ENCODE measurements at regions not wholly inside any gene's neighbourhood (a gene's known extent, or its start where the extent isn't known, plus 50 kb on each side); places are given as distances from the start of the nearest gene placed in this dataset.

GRCh38 chr6:23566418-23566817 lies 559.6 kb upstream of the NRSN1 start:
- H3K27me3 Mint-ChIP-seq (ENCODE audit: insufficient read depth): no peaks in the 10 kb centered on the region
- H3K27ac Mint-ChIP-seq: no peak overlapping the region
- H3K4me1 Mint-ChIP-seq (ENCODE audit: low read depth): no peaks in the 10 kb centered on the region
- peaks cover 8% of the 10 kb centered on the region for H3K9me3 Mint-ChIP-seq
- H3K36me3 Mint-ChIP-seq (ENCODE audit: low read depth): no peaks in the 10 kb centered on the region
- intact Hi-C loops (cut with micrococcal nuclease): no loop called here
- DNase-seq (ENCODE audit: low spot score): no peak
- H3K4me3 Mint-ChIP-seq: no peak overlapping the region

GRCh38 chr6:23568292-23568691 lies 557.7 kb upstream of the NRSN1 start:
- H3K36me3 Mint-ChIP-seq (ENCODE audit: low read depth): no peaks in the 10 kb centered on the region
- H3K4me1 Mint-ChIP-seq (ENCODE audit: low read depth): no peaks in the 10 kb centered on the region
- no peaks in the 10 kb centered on the region for H3K27me3 Mint-ChIP-seq (ENCODE audit: insufficient read depth)
- no peaks in the 10 kb centered on the region for H3K9me3 Mint-ChIP-seq
- DNase-seq (ENCODE audit: low spot score): no peak
- H3K27ac Mint-ChIP-seq: no peak overlapping the region
- H3K4me3 Mint-ChIP-seq: no peak overlapping the region
- intact Hi-C loops (cut with micrococcal nuclease): no loop called here

GRCh38 chr6:23584134-23584763 lies 541.8 kb upstream of the NRSN1 start:
- no peaks in the 10 kb centered on the region for H3K9me3 Mint-ChIP-seq
- no peak overlapping the region for H3K27ac Mint-ChIP-seq
- no peak for DNase-seq (ENCODE audit: low spot score)
- no peaks in the 10 kb centered on the region for H3K27me3 Mint-ChIP-seq (ENCODE audit: insufficient read depth)
- intact Hi-C loops (cut with micrococcal nuclease): no loop called here
- H3K36me3 Mint-ChIP-seq (ENCODE audit: low read depth): no peaks in the 10 kb centered on the region
- no peak overlapping the region for H3K4me3 Mint-ChIP-seq
- H3K4me1 Mint-ChIP-seq (ENCODE audit: low read depth): no peaks in the 10 kb centered on the region

GRCh38 chr6:23587582-23587981 lies 538.4 kb upstream of the NRSN1 start:
- Mint-ChIP-seq H3K4me1 (ENCODE audit: low read depth) (no peaks in the 10 kb centered on the region), H3K4me3 (no peak overlapping the region), H3K9me3 (no peaks in the 10 kb centered on the region), H3K27me3 (ENCODE audit: insufficient read depth) (no peaks in the 10 kb centered on the region), H3K36me3 (ENCODE audit: low read depth) (no peaks in the 10 kb centered on the region), H3K27ac (no peak overlapping the region)
- no peak for DNase-seq (ENCODE audit: low spot score)
- intact Hi-C loops (cut with micrococcal nuclease): no loop called here

- Mint-ChIP-seq H3K4me1 (ENCODE audit: low read depth) (no peaks in the 10 kb centered on the region), H3K27me3 (ENCODE audit: insufficient read depth) (no peaks in the 10 kb centered on the region), H3K9me3 (no peaks in the 10 kb centered on the region), H3K36me3 (ENCODE audit: low read depth) (no peaks in the 10 kb centered on the region), H3K27ac (no peak overlapping the region), H3K4me3 (no peak overlapping the region)
- DNase-seq (ENCODE audit: low spot score): no peak
- intact Hi-C loops (cut with micrococcal nuclease): no loop called here
Measured at GRCh38 chr6:23589811-23590210, 536.2 kb upstream of the NRSN1 start.

GRCh38 chr6:23590498-23591126 lies 535.4 kb upstream of the NRSN1 start:
- Mint-ChIP-seq H3K27me3 (ENCODE audit: insufficient read depth) (no peaks in the 10 kb centered on the region), H3K9me3 (no peaks in the 10 kb centered on the region), H3K4me1 (ENCODE audit: low read depth) (no peaks in the 10 kb centered on the region), H3K27ac (no peak overlapping the region), H3K4me3 (no peak overlapping the region), H3K36me3 (ENCODE audit: low read depth) (no peaks in the 10 kb centered on the region)
- no peak for DNase-seq (ENCODE audit: low spot score)
- intact Hi-C loops (cut with micrococcal nuclease): no loop called here

GRCh38 chr6:23591761-23592160 lies 534.3 kb upstream of the NRSN1 start:
- Mint-ChIP-seq H3K4me3 (no peak overlapping the region), H3K36me3 (ENCODE audit: low read depth) (no peaks in the 10 kb centered on the region), H3K4me1 (ENCODE audit: low read depth) (no peaks in the 10 kb centered on the region), H3K27ac (no peak overlapping the region), H3K9me3 (no peaks in the 10 kb centered on the region), H3K27me3 (ENCODE audit: insufficient read depth) (no peaks in the 10 kb centered on the region)
- no peak for DNase-seq (ENCODE audit: low spot score)
- intact Hi-C loops (cut with micrococcal nuclease): no loop called here

- Mint-ChIP-seq H3K4me3 (no peak overlapping the region), H3K4me1 (ENCODE audit: low read depth) (no peaks in the 10 kb centered on the region), H3K9me3 (peaks cover 11% of the 10 kb centered on the region), H3K27ac (no peak overlapping the region), H3K36me3 (ENCODE audit: low read depth) (no peaks in the 10 kb centered on the region), H3K27me3 (ENCODE audit: insufficient read depth) (no peaks in the 10 kb centered on the region)
- intact Hi-C loops (cut with micrococcal nuclease): no loop called here
- no peak for DNase-seq (ENCODE audit: low spot score)
Measured at GRCh38 chr6:23600118-23600517, 525.9 kb upstream of the NRSN1 start.

- no peaks in the 10 kb centered on the region for H3K27me3 Mint-ChIP-seq (ENCODE audit: insufficient read depth)
Measured at GRCh38 chr6:23601811-23602345, 524.1 kb upstream of the NRSN1 start.

GRCh38 chr6:23608931-23609435 lies 517.0 kb upstream of the NRSN1 start:
- no peak overlapping the region for H3K27ac Mint-ChIP-seq
- H3K27me3 Mint-ChIP-seq (ENCODE audit: insufficient read depth): no peaks in the 10 kb centered on the region
- no peak overlapping the region for H3K4me3 Mint-ChIP-seq
- no peaks in the 10 kb centered on the region for H3K4me1 Mint-ChIP-seq (ENCODE audit: low read depth)
- H3K9me3 Mint-ChIP-seq: no peaks in the 10 kb centered on the region
- intact Hi-C loops (cut with micrococcal nuclease): no loop called here
- DNase-seq (ENCODE audit: low spot score): no peak
- no peaks in the 10 kb centered on the region for H3K36me3 Mint-ChIP-seq (ENCODE audit: low read depth)

More at GRCh38 chr6:23601811-23602345, 524.1 kb upstream of the NRSN1 start:
- intact Hi-C loops (cut with micrococcal nuclease): no loop called here
- no peak overlapping the region for H3K27ac Mint-ChIP-seq
- peaks cover 11% of the 10 kb centered on the region for H3K9me3 Mint-ChIP-seq
- H3K36me3 Mint-ChIP-seq (ENCODE audit: low read depth): no peaks in the 10 kb centered on the region
- DNase-seq (ENCODE audit: low spot score): no peak
- H3K4me1 Mint-ChIP-seq (ENCODE audit: low read depth): no peaks in the 10 kb centered on the region
- no peak overlapping the region for H3K4me3 Mint-ChIP-seq

GRCh38 chr6:23611776-23612381 lies 514.1 kb upstream of the NRSN1 start:
- H3K27ac Mint-ChIP-seq: no peak overlapping the region
- no peaks in the 10 kb centered on the region for H3K9me3 Mint-ChIP-seq

GRCh38 chr6:23618366-23618765 lies 507.6 kb upstream of the NRSN1 start:
- Mint-ChIP-seq H3K9me3 (peaks cover 6% of the 10 kb centered on the region), H3K4me3 (no peak overlapping the region), H3K36me3 (ENCODE audit: low read depth) (no peaks in the 10 kb centered on the region), H3K4me1 (ENCODE audit: low read depth) (no peaks in the 10 kb centered on the region), H3K27ac (no peak overlapping the region), H3K27me3 (ENCODE audit: insufficient read depth) (no peaks in the 10 kb centered on the region)
- no peak for DNase-seq (ENCODE audit: low spot score)
- intact Hi-C loops (cut with micrococcal nuclease): no loop called here

More at GRCh38 chr6:23611776-23612381, 514.1 kb upstream of the NRSN1 start:
- no peaks in the 10 kb centered on the region for H3K27me3 Mint-ChIP-seq (ENCODE audit: insufficient read depth)
- intact Hi-C loops (cut with micrococcal nuclease): no loop called here
- no peaks in the 10 kb centered on the region for H3K36me3 Mint-ChIP-seq (ENCODE audit: low read depth)
- no peak for DNase-seq (ENCODE audit: low spot score)
- no peak overlapping the region for H3K4me3 Mint-ChIP-seq
- no peaks in the 10 kb centered on the region for H3K4me1 Mint-ChIP-seq (ENCODE audit: low read depth)

- DNase-seq (ENCODE audit: low spot score): no peak
- Mint-ChIP-seq H3K27me3 (ENCODE audit: insufficient read depth) (no peaks in the 10 kb centered on the region), H3K36me3 (ENCODE audit: low read depth) (no peaks in the 10 kb centered on the region), H3K4me1 (ENCODE audit: low read depth) (no peaks in the 10 kb centered on the region), H3K27ac (no peak overlapping the region), H3K4me3 (no peak overlapping the region), H3K9me3 (peaks cover 6% of the 10 kb centered on the region)
- intact Hi-C loops (cut with micrococcal nuclease): no loop called here
Measured at GRCh38 chr6:23620911-23621401, 505.1 kb upstream of the NRSN1 start.

Data from activated T-helper 1 cell treated with anti-CD3 and anti-CD28 coated beads, Interleukin-12 subunit alpha, Interleukin-12 subunit beta, Interleukin-2, Interleukin-4 antibody, amounts not matched to agents 30 ng/mL and 10 ng/mL and 1 ng/mL, durations not matched to agents 14 hours and 24 hours and 36 hours (primary cell).